Stomach (tissue), 4 donors: ENCODE measurements at regions not wholly inside any gene's neighbourhood (a gene's known extent, or its start where the extent isn't known, plus 50 kb on each side); places are given as distances from the start of the nearest gene placed in this dataset.

ENCODE experiments used
- POLR2A ChIP-seq, 4 donors: fragments of 450-650 bp; IDR thresholded peaks; one replicate each; pipeline ENCODE4 v1.6.1; 2016; ENCODE audit warnings: antibody characterized with exemption in 4 of 4, control low read depth in 2 of 4, mild to moderate bottlenecking in 1 of 4, moderate library complexity in 1 of 4
- POLR2AphosphoS5 ChIP-seq, 3 donors: sonication (generic); formaldehyde crosslinking; IDR thresholded peaks; one replicate each; pipeline ENCODE4 v1.6.1; 2016; ENCODE audit warnings: antibody characterized with exemption in 3 of 3

DNA sequence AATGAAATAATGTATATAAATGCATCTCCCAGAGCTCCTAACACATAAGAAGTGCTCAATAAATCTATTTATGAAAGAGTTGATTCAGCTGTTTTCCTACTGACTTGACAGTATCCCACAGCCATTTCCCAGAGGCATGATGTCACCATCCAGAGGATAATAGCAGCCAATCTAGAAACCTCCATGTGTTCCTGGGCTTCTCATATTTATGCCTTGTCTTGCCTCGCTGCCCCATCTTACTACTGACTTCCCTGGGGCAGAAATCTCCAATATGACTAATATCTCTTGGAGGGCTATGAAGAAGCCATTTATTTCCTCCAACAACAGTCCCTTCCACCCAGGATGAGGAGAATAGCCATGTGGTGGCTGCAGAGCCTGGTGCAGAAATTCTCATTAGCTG lies 115.4 kb upstream of the NAV2 start:
- TF ChIP-seq POLR2A (IDR thresholded peaks at IDR 0.05) (no peak), POLR2AphosphoS5 (IDR thresholded peaks at IDR 0.05) (no peak)
